ENCODE measurements at regions not wholly inside any gene's neighbourhood (a gene's known extent, or its start where the extent isn't known, plus 50 kb on each side); places are given as distances from the start of the nearest gene placed in this dataset.

GRCh38 chr22:25364736-25365241, 145.3 kb downstream of the CRYBB2 start:
- TF ChIP-seq CTCF (IDR thresholded peaks at IDR 0.05; ENCODE audit: low read depth, low read length, missing input control): no peak
- no peak for TF ChIP-seq SP1 (IDR thresholded peaks at IDR 0.05)
- TF ChIP-seq, protein P1, sequence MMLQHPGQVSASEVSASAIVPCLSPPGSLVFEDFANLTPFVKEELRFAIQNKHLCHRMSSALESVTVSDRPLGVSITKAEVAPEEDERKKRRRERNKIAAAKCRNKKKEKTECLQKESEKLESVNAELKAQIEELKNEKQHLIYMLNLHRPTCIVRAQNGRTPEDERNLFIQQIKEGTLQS (IDR thresholded peaks at IDR 0.05): no peak
- TF ChIP-seq REST (IDR thresholded peaks at IDR 0.05): no peak
- no peak for TF ChIP-seq MAX (IDR thresholded peaks at IDR 0.05)
- no peak for TF ChIP-seq HNF4A (conservative IDR thresholded peaks at IDR 0.05)
- no peak for TF ChIP-seq GABPA (IDR thresholded peaks at IDR 0.05 in 1 of 2, conservative IDR thresholded peaks at IDR 0.05 in 1 of 2)
- no peak for TF ChIP-seq YY1 (IDR thresholded peaks at IDR 0.05)
- TF ChIP-seq JUND (IDR thresholded peaks at IDR 0.05): no peak
- no peak for TF ChIP-seq TAF1 (conservative IDR thresholded peaks at IDR 0.05)
- TF ChIP-seq RAD21 (IDR thresholded peaks at IDR 0.05): no peak
- peak; percentile 67 for TF ChIP-seq NR2F2 (IDR thresholded peaks at IDR 0.05)
